ENCODE measurements at regions not wholly inside any gene's neighbourhood (a gene's known extent, or its start where the extent isn't known, plus 50 kb on each side); places are given as distances from the start of the nearest gene placed in this dataset.

DNA sequence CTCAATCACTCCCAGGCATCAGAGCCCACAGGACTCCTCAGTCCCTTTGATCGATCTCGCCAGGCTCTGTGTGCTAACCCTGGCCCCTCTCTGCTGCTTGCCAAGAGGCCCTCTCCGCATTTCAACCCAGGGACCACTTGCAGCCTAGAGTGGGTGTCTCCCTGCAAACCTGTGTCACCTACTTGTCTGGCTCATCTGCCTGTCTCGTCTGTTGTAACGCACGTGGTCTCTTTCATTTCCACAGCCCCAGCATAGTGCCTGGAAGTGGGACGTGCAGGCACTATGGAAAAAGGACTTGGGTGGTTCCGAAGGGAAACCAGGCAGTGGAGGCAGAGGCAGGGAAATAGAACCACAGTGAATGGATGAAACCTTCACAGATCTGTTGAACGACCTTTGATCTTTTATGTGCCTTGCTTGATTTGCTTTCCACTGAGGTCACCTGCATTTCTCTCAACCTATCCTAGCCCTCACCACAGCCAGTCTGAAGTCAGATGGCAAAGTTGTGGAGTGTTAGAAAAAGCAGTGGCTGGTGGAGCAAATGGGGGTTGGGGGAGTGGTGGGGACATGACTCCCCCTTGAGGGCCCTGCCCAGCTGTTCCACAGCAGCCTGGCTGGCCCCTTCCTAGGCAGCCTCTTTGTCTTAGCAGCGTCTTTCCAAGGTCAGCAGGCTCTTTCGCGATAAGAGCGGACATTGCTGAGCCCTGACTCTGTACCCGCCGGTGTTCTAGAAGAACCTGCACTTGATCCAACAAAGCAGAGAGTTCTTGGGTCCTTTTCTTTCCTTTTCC is 55.8 kb upstream of the TAGAP start:
- Histone ChIP-seq H3K4me3 (no peak overlapping the region), H3K27me3 (peaks cover 0 to 9% (median 0%) of the 10 kb centered on the region in 9 donors), H3K4me1 (peaks cover 0 to 32% (median 0%) of the 10 kb centered on the region in 12 donors), H3K36me3 (no peaks in the 10 kb centered on the region), H3K27ac (no peak overlapping the region), H3K9me3 (no peaks in the 10 kb centered on the region)
- TF ChIP-seq CTCF (IDR thresholded peaks at IDR 0.05) (no peak), POLR2A (IDR thresholded peaks at IDR 0.05) (no peak)
- no peak for ATAC-seq
- intact Hi-C loops (cut with DNase I), result loop anchor here in 7 of 10 donors (5.0 to 10.0 kb wide), 7 partner anchors 53 to 396 kb away; partner anchors contain the start of genes TAGAP (in 4 of the 7) and RSPH3 (in 2 of the 7)
- WGBS, 4 donors, result 75 to 89% (median 82%) methylated on average over 15 of the region's 15 CpGs
- DNase-seq, result no peak

DNA sequence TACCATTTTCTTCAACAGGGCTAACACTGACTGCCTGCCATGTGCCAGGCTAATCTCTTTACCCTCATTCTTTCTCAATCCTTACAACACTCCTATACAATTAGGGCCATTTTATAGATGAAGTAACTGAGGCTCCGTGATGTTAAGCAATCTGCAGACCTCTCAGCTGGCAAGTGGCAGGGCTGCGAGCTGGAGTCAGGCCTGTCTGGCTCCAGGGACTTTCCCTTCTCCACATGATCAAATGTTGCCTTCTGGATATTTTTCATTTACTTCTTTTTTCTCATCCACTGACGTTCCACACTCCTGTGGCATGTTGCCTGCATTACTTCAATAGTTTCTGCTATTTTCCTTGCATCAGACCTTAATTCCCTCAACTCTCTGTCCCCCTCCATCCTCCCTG is 55.2 kb upstream of the TAGAP start:
- H3K36me3 ChIP-seq, result no peaks in the 10 kb centered on the region
- DNase-seq (no peak), ATAC-seq (no peak)
- no peak overlapping the region for H3K27ac ChIP-seq
- no peak overlapping the region for H3K4me3 ChIP-seq
- H3K27me3 ChIP-seq, result peaks cover 0 to 9% (median 0%) of the 10 kb centered on the region in 9 donors
- no peaks in the 10 kb centered on the region for H3K9me3 ChIP-seq
- 66 to 90% (median 80%) methylated on average over 3 of the region's 3 CpGs for WGBS, 4 donors
- intact Hi-C loops (cut with DNase I), result loop anchor here in 7 of 10 donors (5.0 to 10.0 kb wide), 7 partner anchors 53 to 395 kb away; partner anchors contain the start of genes TAGAP (in 4 of the 7) and RSPH3 (in 2 of the 7)
- H3K4me1 ChIP-seq, result peaks cover 0 to 32% (median 0%) of the 10 kb centered on the region in 12 donors
- TF ChIP-seq POLR2A (IDR thresholded peaks at IDR 0.05) (no peak), CTCF (IDR thresholded peaks at IDR 0.05) (no peak)

GRCh38 chr6:159099276-159099675 is 54.5 kb upstream of the TAGAP start:
- no peak for TF ChIP-seq POLR2A (IDR thresholded peaks at IDR 0.05)
- TF ChIP-seq CTCF (IDR thresholded peaks at IDR 0.05), result no peak
- Histone ChIP-seq H3K27ac (peak overlapping the region in 1 of 12 donors; percentile 32), H3K4me3 (no peak overlapping the region), H3K36me3 (no peaks in the 10 kb centered on the region), H3K9me3 (no peaks in the 10 kb centered on the region), H3K4me1 (peaks cover 0 to 27% (median 0%) of the 10 kb centered on the region in 12 donors), H3K27me3 (peaks cover 0 to 6% (median 0%) of the 10 kb centered on the region in 9 donors)
- no peak for DNase-seq
- intact Hi-C loops (cut with DNase I), result no loop called here
- WGBS, 4 donors, result 78 to 85% (median 83%) methylated on average over 3 of the region's 3 CpGs
- ATAC-seq, result no peak

DNA sequence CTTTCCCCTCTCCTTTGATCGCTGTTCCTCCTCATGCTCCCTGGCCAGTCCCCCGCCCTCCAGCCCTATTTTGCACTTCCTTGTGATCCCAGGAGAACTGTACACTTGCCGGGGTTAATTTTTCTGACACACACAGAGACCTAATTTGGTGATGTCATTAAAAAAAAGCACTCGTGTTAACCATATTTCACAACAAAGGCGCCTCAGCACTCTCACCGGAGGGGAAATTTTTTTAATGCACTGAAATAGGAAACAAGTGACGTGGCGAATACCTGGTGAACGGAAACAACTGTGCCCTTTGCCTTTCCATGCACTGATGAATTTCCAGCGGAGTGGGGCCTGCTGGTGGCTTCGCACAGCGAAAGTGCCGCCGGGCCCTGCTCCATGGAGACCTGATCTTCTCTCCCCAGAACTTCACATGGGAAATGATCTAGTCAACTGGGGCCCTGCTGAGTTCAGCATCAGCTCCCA is 53.9 kb upstream of the TAGAP start:
- Histone ChIP-seq H3K27me3 (no peaks in the 10 kb centered on the region), H3K27ac (peak overlapping the region in 1 of 12 donors; percentile 32), H3K36me3 (no peaks in the 10 kb centered on the region), H3K4me3 (no peak overlapping the region), H3K4me1 (peaks cover 0 to 21% (median 0%) of the 10 kb centered on the region in 12 donors), H3K9me3 (no peaks in the 10 kb centered on the region)
- TF ChIP-seq CTCF (IDR thresholded peaks at IDR 0.05) (no peak), POLR2A (IDR thresholded peaks at IDR 0.05) (no peak)
- no peak for ATAC-seq
- intact Hi-C loops (cut with DNase I), result no loop called here
- WGBS, 4 donors, result 76 to 81% (median 76%) methylated on average over 14 of the region's 14 CpGs
- DNase-seq, result no peak
